Kidney epithelial cell (primary cell): ENCODE measurements at regions not wholly inside any gene's neighbourhood (a gene's known extent, or its start where the extent isn't known, plus 50 kb on each side); places are given as distances from the start of the nearest gene placed in this dataset.
A peak's percentile ranks its signal among the peaks of the same experiment; 100 is the strongest.

Experiments used
- DNase-seq: peaks from one replicate; pipeline ENCODE4 v3.0.0-alpha.2; 2010; ENCODE audit warnings: low read depth
- H3K27me3 ChIP-seq: 2 replicates; pipeline ENCODE4 v1.6.0; 2011; ENCODE audit warnings: low read length; ENCODE audit not compliant: control insufficient read depth, insufficient read depth
- H3K36me3 ChIP-seq: 2 replicates; pipeline ENCODE4 v1.5.1; 2011; ENCODE audit warnings: low read length; ENCODE audit not compliant: control insufficient read depth, insufficient read depth
- H3K4me3 ChIP-seq: 2 replicates; pipeline ENCODE4 v1.5.1; 2011; ENCODE audit warnings: low read depth, mild to moderate bottlenecking, control low read depth, low read length
- CTCF ChIP-seq: IDR thresholded peaks from 2 replicates; pipeline ENCODE4 v1.5.1; 2011; ENCODE audit warnings: mild to moderate bottlenecking, moderate library complexity, low read length, control low read depth, inconsistent platforms; ENCODE audit not compliant: insufficient read depth, poor library complexity, severe bottlenecking

- H3K27me3 ChIP-seq = no peaks in the 10 kb centered on the region
- peak; percentile 49 for DNase-seq
- no peaks in the 10 kb centered on the region for H3K36me3 ChIP-seq
- TF ChIP-seq CTCF = no peak
- H3K4me3 ChIP-seq = no peak overlapping the region
Measured at GRCh38 chr2:7881063-7881462, 800.8 kb upstream of the ID2 start.

GRCh38 chr2:7881466-7881865 lies 800.4 kb upstream of the ID2 start:
- no peaks in the 10 kb centered on the region for H3K36me3 ChIP-seq
- H3K27me3 ChIP-seq = no peaks in the 10 kb centered on the region
- no peak for DNase-seq
- no peak for TF ChIP-seq CTCF
- H3K4me3 ChIP-seq = no peak overlapping the region

GRCh38 chr2:7882296-7882695 lies 799.6 kb upstream of the ID2 start:
- H3K27me3 ChIP-seq = no peaks in the 10 kb centered on the region
- DNase-seq = no peak
- no peak for TF ChIP-seq CTCF
- no peak overlapping the region for H3K4me3 ChIP-seq
- no peaks in the 10 kb centered on the region for H3K36me3 ChIP-seq

- H3K4me3 ChIP-seq = no peak overlapping the region
- DNase-seq = no peak
- H3K36me3 ChIP-seq = no peaks in the 10 kb centered on the region
- no peak for TF ChIP-seq CTCF
- no peaks in the 10 kb centered on the region for H3K27me3 ChIP-seq
Measured at GRCh38 chr2:7884338-7884737, 797.5 kb upstream of the ID2 start.

GRCh38 chr2:7886666-7887065 lies 795.2 kb upstream of the ID2 start:
- no peak for TF ChIP-seq CTCF
- no peak for DNase-seq
- H3K36me3 ChIP-seq = no peaks in the 10 kb centered on the region

GRCh38 chr2:7887441-7887840 lies 794.4 kb upstream of the ID2 start:
- no peak for TF ChIP-seq CTCF
- Histone ChIP-seq H3K36me3 (no peaks in the 10 kb centered on the region), H3K27me3 (no peaks in the 10 kb centered on the region), H3K4me3 (no peak overlapping the region)
- DNase-seq = no peak

More at GRCh38 chr2:7886666-7887065, 795.2 kb upstream of the ID2 start:
- Histone ChIP-seq H3K4me3 (no peak overlapping the region), H3K27me3 (no peaks in the 10 kb centered on the region)
